ENCODE measurements at regions not wholly inside any gene's neighbourhood (a gene's known extent, or its start where the extent isn't known, plus 50 kb on each side); places are given as distances from the start of the nearest gene placed in this dataset.

DNA sequence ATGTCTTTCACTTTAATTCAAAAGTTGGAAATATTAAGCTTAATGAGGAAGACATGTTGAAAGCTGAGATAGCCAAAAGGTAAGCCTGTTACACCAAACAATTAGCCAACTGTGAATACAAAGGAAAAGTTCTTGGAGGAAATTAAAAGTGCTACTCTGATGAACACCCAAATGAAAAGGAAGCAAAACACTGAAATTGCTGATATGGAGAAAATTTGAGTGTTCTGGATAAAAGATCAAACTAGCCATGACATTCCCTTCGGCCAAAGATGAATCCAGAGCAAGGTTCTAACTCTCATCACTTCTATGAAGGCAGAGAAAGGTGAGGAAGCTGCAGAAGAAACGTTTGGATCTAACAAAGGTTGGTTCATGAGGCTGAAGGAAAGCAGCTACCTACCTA, 280.8 kb upstream of the BCHE start:
- no peak overlapping the region for H3K4me3 ChIP-seq (ENCODE audit: low read length)
- TF ChIP-seq, protein P1, sequence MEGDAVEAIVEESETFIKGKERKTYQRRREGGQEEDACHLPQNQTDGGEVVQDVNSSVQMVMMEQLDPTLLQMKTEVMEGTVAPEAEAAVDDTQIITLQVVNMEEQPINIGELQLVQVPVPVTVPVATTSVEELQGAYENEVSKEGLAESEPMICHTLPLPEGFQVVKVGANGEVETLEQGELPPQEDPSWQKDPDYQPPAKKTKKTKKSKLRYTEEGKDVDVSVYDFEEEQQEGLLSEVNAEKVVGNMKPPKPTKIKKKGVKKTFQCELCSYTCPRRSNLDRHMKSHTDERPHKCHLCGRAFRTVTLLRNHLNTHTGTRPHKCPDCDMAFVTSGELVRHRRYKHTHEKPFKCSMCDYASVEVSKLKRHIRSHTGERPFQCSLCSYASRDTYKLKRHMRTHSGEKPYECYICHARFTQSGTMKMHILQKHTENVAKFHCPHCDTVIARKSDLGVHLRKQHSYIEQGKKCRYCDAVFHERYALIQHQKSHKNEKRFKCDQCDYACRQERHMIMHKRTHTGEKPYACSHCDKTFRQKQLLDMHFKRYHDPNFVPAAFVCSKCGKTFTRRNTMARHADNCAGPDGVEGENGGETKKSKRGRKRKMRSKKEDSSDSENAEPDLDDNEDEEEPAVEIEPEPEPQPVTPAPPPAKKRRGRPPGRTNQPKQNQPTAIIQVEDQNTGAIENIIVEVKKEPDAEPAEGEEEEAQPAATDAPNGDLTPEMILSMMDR (conservative IDR thresholded peaks at IDR 0.05; ENCODE audit: low read depth, low read length) = no peak
- no peak for DNase-seq (ENCODE audit: low read depth)

DNA sequence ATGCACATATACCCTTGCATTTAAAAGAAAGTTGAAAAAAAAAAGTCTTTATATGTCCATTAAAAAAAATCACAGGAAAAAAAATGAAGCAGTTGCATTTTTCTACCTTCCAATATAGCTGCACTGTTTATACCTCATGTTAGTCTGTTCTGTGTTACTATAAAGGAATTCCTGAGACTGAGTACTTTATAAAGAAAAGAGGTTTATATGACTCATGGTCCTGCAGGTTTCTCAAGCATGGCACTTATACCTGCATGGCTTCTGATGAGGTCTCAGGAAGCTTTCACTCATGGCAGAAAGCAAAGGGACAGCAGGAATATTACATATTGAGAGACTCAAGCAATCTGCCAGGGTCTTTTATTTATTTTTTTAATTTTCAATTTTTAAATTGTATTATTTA, 277.2 kb upstream of the BCHE start:
- DNase-seq (ENCODE audit: low read depth) = no peak
- H3K4me3 ChIP-seq (ENCODE audit: low read length) = no peak overlapping the region
- TF ChIP-seq, protein P1 (conservative IDR thresholded peaks at IDR 0.05; ENCODE audit: low read depth, low read length) = no peak

DNA sequence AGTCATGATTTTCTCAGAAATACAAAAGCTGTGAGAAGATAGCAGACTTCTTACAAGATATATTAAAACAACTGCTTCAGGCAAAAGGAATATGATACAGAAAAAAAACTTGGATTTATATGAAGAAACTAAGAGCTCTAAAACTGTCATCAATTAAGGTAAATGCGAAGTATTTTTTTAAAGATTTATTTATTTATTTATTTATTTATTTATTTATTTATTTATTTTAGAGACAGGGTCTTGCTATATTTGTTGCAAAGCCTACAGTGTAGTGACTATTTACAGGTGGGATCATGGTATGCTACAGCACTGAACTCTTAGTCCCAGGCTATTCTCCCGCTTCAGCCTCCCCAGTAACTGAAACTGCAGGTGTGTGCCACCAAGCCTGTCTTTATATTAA, 274.3 kb upstream of the BCHE start:
- no peak overlapping the region for H3K4me3 ChIP-seq (ENCODE audit: low read length)
- TF ChIP-seq, protein P1 (conservative IDR thresholded peaks at IDR 0.05; ENCODE audit: low read depth, low read length) = no peak

DNA sequence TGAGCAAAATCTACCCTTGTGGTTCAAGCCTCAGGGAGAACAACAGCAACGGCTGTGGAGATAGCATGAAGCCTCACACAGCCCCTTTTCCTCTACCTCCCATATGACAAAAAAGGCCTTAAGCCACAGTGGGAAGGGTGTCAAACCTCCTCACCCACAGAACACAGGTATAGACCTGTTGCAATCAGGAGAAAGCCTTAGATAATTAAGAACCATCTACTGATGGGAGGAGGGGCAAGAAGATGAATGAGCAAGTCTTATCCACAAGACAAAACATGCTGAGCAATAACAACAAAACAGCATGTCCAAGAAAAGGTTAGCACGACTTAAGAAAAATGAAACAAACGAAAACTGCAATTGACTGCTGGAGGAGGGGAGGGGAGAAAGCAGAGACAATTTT, 272.9 kb upstream of the BCHE start:
- no peak overlapping the region for H3K4me3 ChIP-seq (ENCODE audit: low read length)
- DNase-seq (ENCODE audit: low read depth) = no peak
- TF ChIP-seq, protein P1 (conservative IDR thresholded peaks at IDR 0.05; ENCODE audit: low read depth, low read length) = no peak

More for the DNA sequence above, 274.3 kb upstream of the BCHE start:
- DNase-seq (ENCODE audit: low read depth) = no peak

DNA sequence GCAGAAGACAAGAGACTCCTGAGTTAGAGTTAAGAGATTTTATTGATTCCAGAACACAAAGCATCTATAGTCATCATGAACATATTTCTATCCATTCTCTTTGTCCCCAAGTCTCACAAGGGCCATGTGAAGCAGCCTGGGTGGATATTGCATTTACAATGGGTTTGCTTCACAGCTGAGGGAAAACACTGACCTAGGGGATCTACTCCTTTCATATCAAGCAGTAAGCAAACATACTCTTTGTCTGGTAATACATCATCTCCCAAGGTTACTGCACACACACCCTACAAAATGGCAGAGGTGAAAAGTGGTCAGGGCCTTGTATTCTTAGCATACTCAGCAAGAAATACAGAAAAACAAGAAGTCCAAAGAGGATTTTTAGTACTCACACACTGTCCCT, 267.7 kb upstream of the BCHE start:
- DNase-seq (ENCODE audit: low read depth) = no peak
- TF ChIP-seq, protein P1 (conservative IDR thresholded peaks at IDR 0.05; ENCODE audit: low read depth, low read length) = no peak

DNA sequence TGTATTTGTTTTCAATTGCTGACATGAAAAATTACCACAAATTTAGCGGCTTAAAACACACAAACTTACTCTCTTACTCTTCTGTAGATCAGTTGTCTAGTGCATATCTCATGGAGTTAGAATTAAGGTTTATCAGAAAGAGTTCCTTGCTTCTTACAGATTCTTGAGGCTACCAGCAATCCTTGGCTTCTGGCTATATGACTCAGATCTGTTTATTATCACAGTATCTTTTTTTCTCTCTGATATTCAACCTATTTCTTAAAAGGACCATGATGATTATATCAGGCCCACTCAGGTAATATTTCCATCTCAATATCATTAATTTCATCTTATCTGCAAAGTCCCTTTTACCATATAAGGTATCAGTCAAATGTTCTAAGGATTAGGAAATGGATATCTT, 263.5 kb upstream of the BCHE start:
- TF ChIP-seq, protein P1 (conservative IDR thresholded peaks at IDR 0.05; ENCODE audit: low read depth, low read length) = no peak
- H3K4me3 ChIP-seq (ENCODE audit: low read length) = no peak overlapping the region
- no peak for DNase-seq (ENCODE audit: low read depth)

More for the DNA sequence above, 267.7 kb upstream of the BCHE start:
- H3K4me3 ChIP-seq (ENCODE audit: low read length) = no peak overlapping the region

DNA sequence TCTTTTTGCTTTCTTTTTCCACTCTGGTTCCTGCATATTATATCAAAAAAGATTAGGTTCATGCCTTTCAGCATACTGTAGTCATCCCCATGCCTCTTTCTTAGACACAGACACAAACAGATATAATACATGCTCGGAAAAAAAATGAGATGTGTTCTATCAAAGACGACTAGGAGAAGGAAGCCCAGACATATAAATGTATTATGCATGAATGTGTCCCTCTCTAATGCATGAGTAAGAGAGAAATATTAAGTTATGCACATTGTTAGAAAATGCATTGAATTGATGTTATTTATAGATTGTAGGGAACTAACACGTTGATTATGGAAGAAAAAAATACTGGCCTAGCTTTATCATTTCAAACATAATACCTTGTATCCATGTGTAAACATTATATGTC, 252.4 kb upstream of the BCHE start:
- H3K4me3 ChIP-seq (ENCODE audit: low read length) = no peak overlapping the region
- no peak for DNase-seq (ENCODE audit: low read depth)
- TF ChIP-seq, protein P1 (conservative IDR thresholded peaks at IDR 0.05; ENCODE audit: low read depth, low read length) = no peak
